ENCODE measurements at regions not wholly inside any gene's neighbourhood (a gene's known extent, or its start where the extent isn't known, plus 50 kb on each side); places are given as distances from the start of the nearest gene placed in this dataset.

GRCh38 chr20:56989516-56989915 is 276.9 kb downstream of the BMP7 start (continued):
- TF ChIP-seq MYC (IDR thresholded peaks at IDR 0.05; ENCODE audit: insufficient read depth, insufficient read length, insufficient replicate concordance, low read length, severe bottlenecking) (no peak), HDGF (IDR thresholded peaks at IDR 0.05) (no peak)

GRCh38 chr20:56993020-56993559 is 273.4 kb downstream of the BMP7 start:
- SMC1A ChIA-PET (ENCODE audit: uncharacterized antibody, unreplicated experiment): interaction anchor here (1.3 kb wide), 1 partner anchor 9 kb away, joined by 3 read pairs; no protein-coding TSS in a partner anchor
- CTCF ChIA-PET: interaction anchor here (1.0 to 4.6 kb wide), 2 partner anchors 10 to 442 kb away, joined by 3 to 39 read pairs; no protein-coding TSS in a partner anchor
- no peak for FAIRE-seq
- ATAC-seq: no peak
- no peaks in the 10 kb centered on the region for H4K20me1 ChIP-seq (ENCODE audit: control insufficient read depth, insufficient read depth)
- no peaks in the 10 kb centered on the region for H3K4me1 ChIP-seq (ENCODE audit: control insufficient read depth, insufficient read depth, low read length)
- RAD21 ChIA-PET (ENCODE audit: unreplicated experiment): interaction anchor here (1.0 kb wide), 1 partner anchor 443 kb away, joined by 3 read pairs; no protein-coding TSS in a partner anchor
- H3K4me3 ChIP-seq: no peak overlapping the region
- WGBS (ENCODE audit: insufficient coverage, insufficient replicate concordance, low lambda C conversion rate, missing lambda C conversion rate): 2% methylated on average over 3 of the region's 3 CpGs
- H3K9ac ChIP-seq (ENCODE audit: control insufficient read depth, insufficient read depth, low read length): no peak overlapping the region
- in situ Hi-C loops (cut with MboI) (no loop called here), intact Hi-C loops (cut with micrococcal nuclease; ENCODE audit: unreplicated experiment) (no loop called here)
- no peaks in the 10 kb centered on the region for H3K36me3 ChIP-seq (ENCODE audit: control insufficient read depth in 2 of 2, insufficient read depth in 2 of 2, low read length in 1 of 2)
- no TSS peak for BruUV-seq (replicated peaks)
- peaks cover 0 to 2% of the 10 kb centered on the region in 2 experiments; a peak in 2 of 4 replicates for H3K27me3 ChIP-seq (replicated peaks in 1 of 2; ENCODE audit: control insufficient read depth in 2 of 2, insufficient read depth in 2 of 2, low read length in 1 of 2)
- DNase-seq (ENCODE audit: low read depth, low spot score): no peak
- no peak overlapping the region for H2AFZ ChIP-seq (ENCODE audit: control insufficient read depth, low read depth, low read length)
- H3K9me3 ChIP-seq (replicated peaks; ENCODE audit: control insufficient read depth, insufficient read depth, low read length): no peaks in the 10 kb centered on the region; the same call in 2 of the 3 replicates
- H3K79me2 ChIP-seq (ENCODE audit: control insufficient read depth, insufficient read depth, low read length): no peaks in the 10 kb centered on the region
- POLR2A ChIA-PET: no interaction called here
- no peak overlapping the region for H3K4me2 ChIP-seq (ENCODE audit: control insufficient read depth, insufficient read depth)
- no peak overlapping the region for H3K27ac ChIP-seq (ENCODE audit: control insufficient read depth, insufficient read depth)
- TF ChIP-seq GATAD2B (conservative IDR thresholded peaks at IDR 0.05; ENCODE audit: low read depth): no peak
- TF ChIP-seq CTCF (IDR thresholded peaks at IDR 0.05 in 2 of 3, conservative IDR thresholded peaks at IDR 0.05 in 1 of 3; ENCODE audit: control insufficient read depth in 2 of 3, extremely low read depth in 1 of 3, insufficient read depth in 1 of 3, low read depth in 3 of 3, low read length in 3 of 3): no peak
- no peak for TF ChIP-seq ZBTB33 (IDR thresholded peaks at IDR 0.05)
- no peak for TF ChIP-seq RELA (IDR thresholded peaks at IDR 0.05; ENCODE audit: borderline replicate concordance, partially characterized antibody)
- TF ChIP-seq EP300 (IDR thresholded peaks at IDR 0.05; ENCODE audit: borderline replicate concordance in 1 of 2, control insufficient read depth in 1 of 2, low read depth in 2 of 2, low read length in 2 of 2): no peak
- TF ChIP-seq NBN (IDR thresholded peaks at IDR 0.05): no peak
- no peak for TF ChIP-seq SUPT20H (IDR thresholded peaks at IDR 0.05; ENCODE audit: borderline replicate concordance, control insufficient read depth, low read depth, low read length)
- TF ChIP-seq REST (IDR thresholded peaks at IDR 0.05; ENCODE audit: low read depth, low read length): no peak
- TF ChIP-seq EZH2 (IDR thresholded peaks at IDR 0.05; ENCODE audit: borderline replicate concordance, control insufficient read depth, low read depth, low read length): no peak
